Neural progenitor cell (in vitro differentiated cells): ENCODE measurements at regions not wholly inside any gene's neighbourhood (a gene's known extent, or its start where the extent isn't known, plus 50 kb on each side); places are given as distances from the start of the nearest gene placed in this dataset.

Experiments
- EZH2 ChIP-seq: fragments of 200-600 bp; sonication (generic); IDR thresholded peaks from 2 replicates; pipeline ENCODE4 v1.6.1; 2017; ENCODE audit warnings: antibody characterized with exemption, mild to moderate bottlenecking, moderate library complexity
- TF ChIP-seq, protein P1 (sequence below): fragments of 200-600 bp; sonication (generic); IDR thresholded peaks from 2 replicates; pipeline ENCODE4 v1.5.1; 2017; ENCODE audit warnings: antibody characterized with exemption, mild to moderate bottlenecking

DNA sequence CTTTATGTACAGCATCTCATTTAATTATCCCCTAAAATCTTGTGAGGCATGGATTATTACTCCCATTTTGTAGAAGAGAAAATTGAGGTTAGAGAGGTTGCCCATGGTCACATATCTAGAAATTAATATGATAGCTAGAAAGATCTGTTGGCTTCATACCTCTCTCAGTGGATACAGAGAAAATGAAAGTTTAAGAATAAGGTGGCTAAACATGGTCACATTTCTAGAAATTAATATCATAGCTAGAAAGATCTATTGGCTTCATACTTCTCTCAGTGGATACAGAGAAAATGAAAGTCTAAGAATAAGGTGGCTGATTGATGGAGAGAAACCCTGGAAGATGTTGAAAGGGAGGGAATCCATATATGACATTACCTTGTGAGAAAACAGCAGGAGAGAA lies 260.7 kb upstream of the MAN1A1 start:
- TF ChIP-seq, protein P1, sequence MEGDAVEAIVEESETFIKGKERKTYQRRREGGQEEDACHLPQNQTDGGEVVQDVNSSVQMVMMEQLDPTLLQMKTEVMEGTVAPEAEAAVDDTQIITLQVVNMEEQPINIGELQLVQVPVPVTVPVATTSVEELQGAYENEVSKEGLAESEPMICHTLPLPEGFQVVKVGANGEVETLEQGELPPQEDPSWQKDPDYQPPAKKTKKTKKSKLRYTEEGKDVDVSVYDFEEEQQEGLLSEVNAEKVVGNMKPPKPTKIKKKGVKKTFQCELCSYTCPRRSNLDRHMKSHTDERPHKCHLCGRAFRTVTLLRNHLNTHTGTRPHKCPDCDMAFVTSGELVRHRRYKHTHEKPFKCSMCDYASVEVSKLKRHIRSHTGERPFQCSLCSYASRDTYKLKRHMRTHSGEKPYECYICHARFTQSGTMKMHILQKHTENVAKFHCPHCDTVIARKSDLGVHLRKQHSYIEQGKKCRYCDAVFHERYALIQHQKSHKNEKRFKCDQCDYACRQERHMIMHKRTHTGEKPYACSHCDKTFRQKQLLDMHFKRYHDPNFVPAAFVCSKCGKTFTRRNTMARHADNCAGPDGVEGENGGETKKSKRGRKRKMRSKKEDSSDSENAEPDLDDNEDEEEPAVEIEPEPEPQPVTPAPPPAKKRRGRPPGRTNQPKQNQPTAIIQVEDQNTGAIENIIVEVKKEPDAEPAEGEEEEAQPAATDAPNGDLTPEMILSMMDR = no peak
- TF ChIP-seq EZH2 = no peak
